HepG2 (cell line): ENCODE measurements at regions not wholly inside any gene's neighbourhood (a gene's known extent, or its start where the extent isn't known, plus 50 kb on each side); places are given as distances from the start of the nearest gene placed in this dataset.

Experiments used
- ATAC-seq: fragments of 200-7000 bp; cut with Tn5 transposase; 3 replicates; pipeline ENCODE4 v1.9.1; 2020; ENCODE audit warnings: mild to moderate bottlenecking, moderate library complexity
- BruUV-seq: library from RNA; stranded (reverse); fragments of 400-500 nt; replicated peaks from 2 replicates; lab custom pipeline; 2021; lab: Mats Ljungman, UMichigan
- CTCF ChIA-PET: fragments of 300-600 bp; formaldehyde crosslinking; extraction: SDS; loops from one replicate; lab custom pipeline; 2021; ENCODE audit warnings: low total read pairs, inconsistent platforms, low intra/inter-chr PET ratio; lab: Yijun Ruan, JAX
- POLR2A ChIA-PET: fragments of 350-600 bp; sonication (Branson Sonifier 250); formaldehyde crosslinking; loops from one replicate; lab custom pipeline; 2020; ENCODE audit warnings: antibody characterized with exemption, inconsistent platforms; lab: Yijun Ruan, JAX
- DNase-seq: peaks from one replicate; pipeline ENCODE4 v3.0.0-alpha.2; 2015; ENCODE audit warnings: low spot score
- FAIRE-seq: peaks from 3 replicates; lab custom pipeline; 2011; peaks lifted over from hg19 to GRCh38; lab: Jason Lieb, UNC
- H2AFZ ChIP-seq: one replicate; pipeline ENCODE4 v1.6.1; 2011; ENCODE audit warnings: low read length, inconsistent platforms
- H3K27ac ChIP-seq: fragments of 300-600 bp; 3 replicates; pipeline ENCODE4 v1.8.0; 2011; ENCODE audit warnings: mixed run types, mild to moderate bottlenecking, mixed read lengths, low read length, inconsistent platforms; ENCODE audit not compliant: insufficient read depth; ENCODE audit errors: extremely low read length
- H3K27me3 ChIP-seq, 2 experiments: fragments of 200-600 bp in 1 of 2; 2 replicates in 1 of 2; 3 replicates in 1 of 2; pipeline versions ENCODE4 v1.6.0 to v1.8.0; 2011; ENCODE audit warnings: low read length in 2 of 2, mild to moderate bottlenecking in 2 of 2, moderate library complexity in 2 of 2, inconsistent platforms in 1 of 2; ENCODE audit not compliant: insufficient read depth in 2 of 2, control insufficient read depth in 1 of 2
- H3K36me3 ChIP-seq, 2 experiments: fragments of 200-600 bp in 1 of 2; replicated peaks in 1 of 2; 2 replicates in 1 of 2; 3 replicates in 1 of 2; pipeline versions ENCODE4 v1.5.1 to v1.8.0; 2011; ENCODE audit warnings: low read length in 2 of 2, inconsistent platforms in 1 of 2; ENCODE audit not compliant: insufficient read depth in 2 of 2, control insufficient read depth in 1 of 2
- H3K4me1 ChIP-seq: 2 replicates; pipeline ENCODE4 v1.5.1; 2012; ENCODE audit warnings: low read length, inconsistent platforms; ENCODE audit not compliant: insufficient read depth
- H3K4me2 ChIP-seq: 2 replicates; pipeline ENCODE4 v1.6.0; 2011; ENCODE audit warnings: low read depth, low read length, inconsistent platforms
- H3K4me3 ChIP-seq, 3 experiments: fragments of 200-600 bp in 1 of 3; sonication (generic), shearing (Covaris generic) in 1 of 3; replicated peaks in 1 of 3; 2 replicates each; pipeline ENCODE4 v1.5.1; 2011 to 2016; ENCODE audit warnings: low read length in 3 of 3, inconsistent platforms in 2 of 3, low read depth in 2 of 3, mild to moderate bottlenecking in 2 of 3, control low read depth in 1 of 3, mixed read lengths in 1 of 3; ENCODE audit not compliant: insufficient read depth in 1 of 3
- H3K79me2 ChIP-seq: one replicate; pipeline ENCODE4 v1.6.1; 2011; ENCODE audit warnings: low read length, inconsistent platforms; ENCODE audit not compliant: insufficient read depth
- H3K9ac ChIP-seq: 2 replicates; pipeline ENCODE4 v1.6.0; 2011; ENCODE audit warnings: mild to moderate bottlenecking, low read depth, low read length, inconsistent platforms; ENCODE audit not compliant: insufficient read depth
- H3K9me3 ChIP-seq: 2 replicates; pipeline ENCODE4 v1.5.1; 2012; ENCODE audit warnings: mild to moderate bottlenecking, low read length
- H4K20me1 ChIP-seq: 2 replicates; pipeline ENCODE4 v1.6.0; 2011; ENCODE audit warnings: inconsistent platforms, mild to moderate bottlenecking, low read length, moderate library complexity; ENCODE audit not compliant: insufficient read depth
- ARNTL ChIP-seq: sonication (generic); formaldehyde crosslinking; IDR thresholded peaks from 2 replicates; pipeline ENCODE4 v1.4.0; 2020; ENCODE audit warnings: mild to moderate bottlenecking, missing genetic modification reagents
- FIP1L1 ChIP-seq: fragments of 200-400 bp; formaldehyde crosslinking; IDR thresholded peaks from 2 replicates; pipeline ENCODE4 v1.6.1; 2018; ENCODE audit warnings: low read depth, mild to moderate bottlenecking, low read length, moderate library complexity, borderline replicate concordance; ENCODE audit not compliant: insufficient read depth
- HNRNPK ChIP-seq: fragments of 200-400 bp; formaldehyde crosslinking; IDR thresholded peaks from 2 replicates; pipeline ENCODE4 v1.6.1; 2018; ENCODE audit warnings: low read length, low read depth, moderate library complexity, mild to moderate bottlenecking; ENCODE audit not compliant: poor library complexity, severe bottlenecking
- NFYC ChIP-seq: IDR thresholded peaks from 2 replicates; pipeline ENCODE4 v1.6.1; 2016; ENCODE audit warnings: missing genetic modification reagents, missing compliant biosample characterization
- RFXAP ChIP-seq: sonication (generic); formaldehyde crosslinking; IDR thresholded peaks from 2 replicates; pipeline ENCODE4 v1.4.0; 2020; ENCODE audit warnings: missing genetic modification reagents, borderline replicate concordance
- SRSF4 ChIP-seq: fragments of 200-400 bp; formaldehyde crosslinking; IDR thresholded peaks from one replicate; pipeline ENCODE4 v1.6.1; 2018; ENCODE audit warnings: mild to moderate bottlenecking, low read depth, low read length, moderate library complexity; ENCODE audit not compliant: poor library complexity, severe bottlenecking
- ZNF225 ChIP-seq: sonication (generic); formaldehyde crosslinking; IDR thresholded peaks from 2 replicates; pipeline ENCODE4 v1.4.0; 2020; ENCODE audit warnings: mild to moderate bottlenecking, missing genetic modification reagents
- ZNF329 ChIP-seq: sonication (generic); formaldehyde crosslinking; IDR thresholded peaks from 2 replicates; pipeline ENCODE4 v1.9.0; 2021; ENCODE audit warnings: low read depth, mild to moderate bottlenecking, missing genetic modification reagents
- ZNF337 ChIP-seq: sonication (generic); formaldehyde crosslinking; IDR thresholded peaks from 2 replicates; pipeline ENCODE4 v1.5.1; 2020; ENCODE audit warnings: missing genetic modification reagents, low read depth, mild to moderate bottlenecking, borderline replicate concordance
- ZNF33B ChIP-seq: sonication (generic); formaldehyde crosslinking; IDR thresholded peaks from 2 replicates; pipeline ENCODE4 v1.5.1; 2020; ENCODE audit warnings: mild to moderate bottlenecking, missing genetic modification reagents
- ZNF570 ChIP-seq: sonication (generic); formaldehyde crosslinking; IDR thresholded peaks from 2 replicates; pipeline ENCODE4 v1.4.0; 2020; ENCODE audit warnings: mild to moderate bottlenecking, missing genetic modification reagents, borderline replicate concordance
- WGBS: methylation state at CpG from one replicate; pipeline ENCODE4 v1.1.6; 2017; ENCODE audit warnings: low lambda C conversion rate; 5-methylcytosine and 5-hydroxymethylcytosine counted together
- in situ Hi-C: cut with HindIII; loops from 2 replicates; pipeline ENCODE4 v1.10.0; 2017; ENCODE audit warnings: low pct_unique_long_range_greater_than_20kb; ENCODE audit not compliant: extremely low pct_ligation_motif_present
- intact Hi-C: fragments of 100-400 bp; cut with micrococcal nuclease; formaldehyde crosslinking; loops from one replicate; pipeline ENCODE4 v1.10.0; 2022; ENCODE audit not compliant: unreplicated experiment
- TF ChIP-seq, protein P1 (sequence below): sonication (generic); formaldehyde crosslinking; IDR thresholded peaks from 2 replicates; pipeline ENCODE4 v1.4.0; 2020; ENCODE audit warnings: missing genetic modification reagents
- TF ChIP-seq, protein P2 (sequence below): sonication (generic); formaldehyde crosslinking; IDR thresholded peaks from 2 replicates; pipeline ENCODE4 v1.5.0; 2020; ENCODE audit warnings: mild to moderate bottlenecking, missing genetic modification reagents, moderate library complexity
- TF ChIP-seq, protein P3 (sequence below): sonication (generic); formaldehyde crosslinking; IDR thresholded peaks from 2 replicates; pipeline ENCODE4 v1.8.0; 2022; ENCODE audit warnings: missing genetic modification reagents, low read depth, mild to moderate bottlenecking, borderline replicate concordance
- TF ChIP-seq, protein P4 (sequence below): sonication (generic); formaldehyde crosslinking; IDR thresholded peaks from 2 replicates; pipeline ENCODE4 v1.9.0; 2021; ENCODE audit warnings: missing genetic modification reagents, mild to moderate bottlenecking, borderline replicate concordance

DNA sequence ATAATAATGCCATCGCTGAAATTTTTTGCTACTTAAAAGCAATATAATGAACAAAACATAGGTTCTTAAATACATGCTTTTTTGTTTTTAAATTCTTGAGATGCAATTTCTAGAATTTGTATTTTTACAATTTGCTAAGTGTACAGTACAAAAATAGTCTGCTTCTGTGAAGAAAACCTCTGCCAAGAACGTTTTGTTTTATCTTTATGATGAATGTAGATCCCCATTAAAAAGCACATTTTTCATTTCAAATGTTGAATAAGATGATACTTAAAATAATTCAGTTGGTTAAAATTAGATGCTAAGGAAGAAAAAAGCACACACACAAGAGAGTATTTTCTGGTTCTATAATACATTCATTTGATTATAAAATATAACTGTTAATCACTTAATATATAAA is 1358.5 kb upstream of the CITED2 start:
- Histone ChIP-seq H3K36me3 (no peaks in the 10 kb centered on the region), H3K4me2 (no peak overlapping the region), H4K20me1 (no peaks in the 10 kb centered on the region), H3K27ac (no peak overlapping the region), H3K9me3 (peaks cover 25% of the 10 kb centered on the region), H3K4me1 (no peaks in the 10 kb centered on the region), H3K9ac (no peak overlapping the region), H3K79me2 (no peaks in the 10 kb centered on the region), H2AFZ (no peak overlapping the region), H3K27me3 (no peaks in the 10 kb centered on the region), H3K4me3 (no peak overlapping the region)
- ATAC-seq = no peak
- no peak for DNase-seq
- CTCF ChIA-PET = no interaction called here
- in situ Hi-C loops = no loop called here
- POLR2A ChIA-PET = no interaction called here
- WGBS = 16% methylated on average over 2 of the region's 2 CpGs
- FAIRE-seq = no peak
- intact Hi-C loops = no loop called here
- TF ChIP-seq ZNF570 (no peak), FIP1L1 (no peak), RFXAP (no peak), HNRNPK (no peak), ZNF225 (CRISPR knock-in tag) (no peak), SRSF4 (no peak), NFYC (CRISPR knock-in tag) (no peak), ARNTL (CRISPR knock-in tag) (no peak)
- TF ChIP-seq, protein P1, sequence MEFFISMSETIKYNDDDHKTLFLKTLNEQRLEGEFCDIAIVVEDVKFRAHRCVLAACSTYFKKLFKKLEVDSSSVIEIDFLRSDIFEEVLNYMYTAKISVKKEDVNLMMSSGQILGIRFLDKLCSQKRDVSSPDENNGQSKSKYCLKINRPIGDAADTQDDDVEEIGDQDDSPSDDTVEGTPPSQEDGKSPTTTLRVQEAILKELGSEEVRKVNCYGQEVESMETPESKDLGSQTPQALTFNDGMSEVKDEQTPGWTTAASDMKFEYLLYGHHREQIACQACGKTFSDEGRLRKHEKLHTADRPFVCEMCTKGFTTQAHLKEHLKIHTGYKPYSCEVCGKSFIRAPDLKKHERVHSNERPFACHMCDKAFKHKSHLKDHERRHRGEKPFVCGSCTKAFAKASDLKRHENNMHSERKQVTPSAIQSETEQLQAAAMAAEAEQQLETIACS = no peak
- no TSS peak for BruUV-seq

DNA sequence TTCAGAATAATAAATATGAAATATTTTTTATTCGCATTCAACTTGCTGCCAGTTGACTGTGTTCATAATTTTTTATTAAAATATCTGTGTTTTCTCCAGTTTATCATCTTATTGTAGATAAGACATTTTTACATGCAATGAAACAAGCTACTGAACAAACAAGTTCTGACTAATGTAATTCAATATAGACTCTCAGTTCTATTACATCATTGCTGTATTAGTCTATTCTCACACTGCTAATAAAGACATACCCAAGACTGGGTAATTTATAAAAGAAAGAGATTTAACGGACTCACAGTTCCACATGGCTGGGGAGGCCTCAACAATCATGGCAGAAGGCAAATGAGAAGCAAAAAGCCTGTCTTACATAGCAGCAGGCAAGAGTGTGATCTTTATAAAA is 1357.7 kb upstream of the CITED2 start:
- POLR2A ChIA-PET = no interaction called here
- TF ChIP-seq ZNF329 (CRISPR knock-in tag) (no peak), ZNF33B (CRISPR knock-in tag) (no peak), ZNF337 (CRISPR knock-in tag) (no peak)
- TF ChIP-seq, protein P2, sequence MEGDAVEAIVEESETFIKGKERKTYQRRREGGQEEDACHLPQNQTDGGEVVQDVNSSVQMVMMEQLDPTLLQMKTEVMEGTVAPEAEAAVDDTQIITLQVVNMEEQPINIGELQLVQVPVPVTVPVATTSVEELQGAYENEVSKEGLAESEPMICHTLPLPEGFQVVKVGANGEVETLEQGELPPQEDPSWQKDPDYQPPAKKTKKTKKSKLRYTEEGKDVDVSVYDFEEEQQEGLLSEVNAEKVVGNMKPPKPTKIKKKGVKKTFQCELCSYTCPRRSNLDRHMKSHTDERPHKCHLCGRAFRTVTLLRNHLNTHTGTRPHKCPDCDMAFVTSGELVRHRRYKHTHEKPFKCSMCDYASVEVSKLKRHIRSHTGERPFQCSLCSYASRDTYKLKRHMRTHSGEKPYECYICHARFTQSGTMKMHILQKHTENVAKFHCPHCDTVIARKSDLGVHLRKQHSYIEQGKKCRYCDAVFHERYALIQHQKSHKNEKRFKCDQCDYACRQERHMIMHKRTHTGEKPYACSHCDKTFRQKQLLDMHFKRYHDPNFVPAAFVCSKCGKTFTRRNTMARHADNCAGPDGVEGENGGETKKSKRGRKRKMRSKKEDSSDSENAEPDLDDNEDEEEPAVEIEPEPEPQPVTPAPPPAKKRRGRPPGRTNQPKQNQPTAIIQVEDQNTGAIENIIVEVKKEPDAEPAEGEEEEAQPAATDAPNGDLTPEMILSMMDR (CRISPR knock-in tag) = no peak
- TF ChIP-seq, protein P3, sequence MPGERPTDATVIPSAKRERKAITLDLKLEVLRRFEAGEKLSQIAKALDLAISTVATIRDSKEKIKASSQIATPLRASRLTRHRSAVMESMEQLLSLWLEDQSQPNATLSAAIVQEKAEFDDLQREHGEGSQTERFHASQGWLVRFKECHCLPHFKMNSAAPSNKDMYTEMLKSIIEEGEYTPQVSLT (CRISPR knock-in tag) = no peak
- TF ChIP-seq, protein P4, sequence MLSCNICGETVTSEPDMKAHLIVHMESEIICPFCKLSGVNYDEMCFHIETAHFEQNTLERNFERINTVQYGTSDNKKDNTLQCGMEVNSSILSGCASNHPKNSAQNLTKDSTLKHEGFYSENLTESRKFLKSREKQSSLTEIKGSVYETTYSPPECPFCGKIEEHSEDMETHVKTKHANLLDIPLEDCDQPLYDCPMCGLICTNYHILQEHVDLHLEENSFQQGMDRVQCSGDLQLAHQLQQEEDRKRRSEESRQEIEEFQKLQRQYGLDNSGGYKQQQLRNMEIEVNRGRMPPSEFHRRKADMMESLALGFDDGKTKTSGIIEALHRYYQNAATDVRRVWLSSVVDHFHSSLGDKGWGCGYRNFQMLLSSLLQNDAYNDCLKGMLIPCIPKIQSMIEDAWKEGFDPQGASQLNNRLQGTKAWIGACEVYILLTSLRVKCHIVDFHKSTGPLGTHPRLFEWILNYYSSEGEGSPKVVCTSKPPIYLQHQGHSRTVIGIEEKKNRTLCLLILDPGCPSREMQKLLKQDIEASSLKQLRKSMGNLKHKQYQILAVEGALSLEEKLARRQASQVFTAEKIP (CRISPR knock-in tag) = no peak

More for the DNA sequence above, 1357.7 kb upstream of the CITED2 start:
- no peak for ATAC-seq
- Histone ChIP-seq H3K27me3 (no peaks in the 10 kb centered on the region), H2AFZ (no peak overlapping the region), H3K27ac (no peak overlapping the region), H3K9ac (no peak overlapping the region), H3K79me2 (no peaks in the 10 kb centered on the region), H3K4me2 (no peak overlapping the region), H3K4me3 (no peak overlapping the region), H4K20me1 (no peaks in the 10 kb centered on the region), H3K4me1 (no peaks in the 10 kb centered on the region), H3K36me3 (no peaks in the 10 kb centered on the region), H3K9me3 (peaks cover 23% of the 10 kb centered on the region)
- 27% methylated on average over 2 of the region's 2 CpGs for WGBS
- no peak for FAIRE-seq
- intact Hi-C loops = no loop called here
- DNase-seq = no peak
- in situ Hi-C loops = no loop called here
- no TSS peak for BruUV-seq
- CTCF ChIA-PET = no interaction called here
